ENCODE measurements at regions not wholly inside any gene's neighbourhood (a gene's known extent, or its start where the extent isn't known, plus 50 kb on each side); places are given as distances from the start of the nearest gene placed in this dataset.

DNA sequence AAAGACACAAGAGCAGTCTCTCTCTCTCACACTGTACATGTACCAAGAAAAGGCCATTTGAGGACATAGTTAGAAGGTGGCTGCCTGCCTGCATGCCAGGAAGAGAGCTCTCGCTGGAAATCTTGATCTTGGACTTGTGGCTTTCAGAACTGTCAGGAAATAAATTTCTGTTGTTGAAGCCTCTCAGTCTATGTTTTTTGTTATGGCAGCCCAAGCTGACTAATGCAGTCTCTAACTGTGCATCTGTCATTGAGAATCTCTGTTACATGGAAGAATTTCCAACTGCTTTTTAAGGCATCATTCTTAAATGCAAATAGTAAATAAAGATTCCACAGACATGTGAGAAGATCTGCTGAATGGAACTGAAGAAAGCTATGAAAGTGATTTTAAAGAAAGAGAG, 198.3 kb downstream of the PCDH10 start:
- no peak for DNase-seq
- H3K27me3 ChIP-seq, result no peaks in the 10 kb centered on the region
- intact Hi-C loops (cut with DNase I), result loop anchor here in 1 of 4 donors (10.0 kb wide), 1 partner anchor 1537 kb away; no protein-coding TSS in a partner anchor
- H3K9me3 ChIP-seq, result no peaks in the 10 kb centered on the region
- no peaks in the 10 kb centered on the region for H3K4me1 ChIP-seq (ENCODE audit: insufficient read depth)
- 69 to 82% (median 71%) methylated on average over 1 of the region's 1 CpG for WGBS, 3 donors
- no peak overlapping the region for H3K4me3 ChIP-seq
- TF ChIP-seq, protein P1, sequence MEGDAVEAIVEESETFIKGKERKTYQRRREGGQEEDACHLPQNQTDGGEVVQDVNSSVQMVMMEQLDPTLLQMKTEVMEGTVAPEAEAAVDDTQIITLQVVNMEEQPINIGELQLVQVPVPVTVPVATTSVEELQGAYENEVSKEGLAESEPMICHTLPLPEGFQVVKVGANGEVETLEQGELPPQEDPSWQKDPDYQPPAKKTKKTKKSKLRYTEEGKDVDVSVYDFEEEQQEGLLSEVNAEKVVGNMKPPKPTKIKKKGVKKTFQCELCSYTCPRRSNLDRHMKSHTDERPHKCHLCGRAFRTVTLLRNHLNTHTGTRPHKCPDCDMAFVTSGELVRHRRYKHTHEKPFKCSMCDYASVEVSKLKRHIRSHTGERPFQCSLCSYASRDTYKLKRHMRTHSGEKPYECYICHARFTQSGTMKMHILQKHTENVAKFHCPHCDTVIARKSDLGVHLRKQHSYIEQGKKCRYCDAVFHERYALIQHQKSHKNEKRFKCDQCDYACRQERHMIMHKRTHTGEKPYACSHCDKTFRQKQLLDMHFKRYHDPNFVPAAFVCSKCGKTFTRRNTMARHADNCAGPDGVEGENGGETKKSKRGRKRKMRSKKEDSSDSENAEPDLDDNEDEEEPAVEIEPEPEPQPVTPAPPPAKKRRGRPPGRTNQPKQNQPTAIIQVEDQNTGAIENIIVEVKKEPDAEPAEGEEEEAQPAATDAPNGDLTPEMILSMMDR (IDR thresholded peaks at IDR 0.05), result no peak
- no peak for TF ChIP-seq POLR2A (IDR thresholded peaks at IDR 0.05)
- no peak for TF ChIP-seq EP300 (IDR thresholded peaks at IDR 0.05)
- no peak overlapping the region for H3K27ac ChIP-seq
- no peaks in the 10 kb centered on the region for H3K36me3 ChIP-seq

DNA sequence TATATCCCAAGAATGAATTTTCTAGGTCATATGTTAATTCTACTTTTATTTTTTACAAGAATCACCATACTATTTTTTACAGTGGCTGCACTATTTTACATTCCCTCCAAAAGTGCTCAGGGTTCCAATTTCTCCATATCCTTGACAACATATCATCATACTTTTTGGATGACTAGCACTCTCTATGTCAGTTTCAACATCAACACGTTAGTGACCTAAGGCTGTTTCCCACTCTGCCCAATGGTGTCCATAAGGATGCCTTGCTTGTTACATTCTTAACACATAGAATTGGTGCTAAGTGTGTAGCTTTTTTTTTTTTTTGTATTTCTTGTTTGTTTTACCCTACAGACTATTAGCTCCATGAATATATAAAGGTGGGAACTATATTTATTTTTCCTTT, 175.4 kb downstream of the PCDH10 start:
- TF ChIP-seq EP300 (IDR thresholded peaks at IDR 0.05) (no peak), POLR2A (IDR thresholded peaks at IDR 0.05) (no peak)
- TF ChIP-seq, protein P1 (IDR thresholded peaks at IDR 0.05), result no peak
- H3K27ac ChIP-seq, result no peak overlapping the region
- DNase-seq, result no peak
- H3K4me3 ChIP-seq, result no peak overlapping the region
- intact Hi-C loops (cut with DNase I), result no loop called here
- H3K4me1 ChIP-seq (ENCODE audit: insufficient read depth), result no peaks in the 10 kb centered on the region
- no peaks in the 10 kb centered on the region for H3K27me3 ChIP-seq
- H3K36me3 ChIP-seq, result no peaks in the 10 kb centered on the region
- WGBS, 3 donors, result 79 to 95% (median 88%) methylated on average over 1 of the region's 1 CpG
- no peaks in the 10 kb centered on the region for H3K9me3 ChIP-seq

DNA sequence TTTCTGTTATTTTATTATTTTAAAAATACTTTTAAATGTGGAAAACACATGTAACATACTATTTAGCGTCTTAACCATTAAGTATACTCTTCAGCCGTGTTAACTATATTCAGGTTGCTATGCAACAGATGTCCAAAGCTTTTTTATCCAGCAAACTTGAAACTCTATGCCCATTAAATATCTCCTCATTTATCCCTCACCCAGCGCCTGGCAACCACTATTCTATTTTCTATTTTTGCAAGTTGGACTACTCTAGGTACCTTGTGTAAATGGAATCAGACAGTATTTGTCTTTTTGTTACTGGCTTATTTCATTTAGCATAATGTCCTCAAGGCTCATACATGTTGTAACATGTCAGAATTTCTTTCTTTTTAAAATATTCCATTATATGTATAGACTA, 174.6 kb downstream of the PCDH10 start:
- Histone ChIP-seq H3K4me1 (ENCODE audit: insufficient read depth) (no peaks in the 10 kb centered on the region), H3K9me3 (no peaks in the 10 kb centered on the region), H3K36me3 (no peaks in the 10 kb centered on the region), H3K27me3 (no peaks in the 10 kb centered on the region), H3K4me3 (no peak overlapping the region), H3K27ac (no peak overlapping the region)
- TF ChIP-seq, protein P1 (IDR thresholded peaks at IDR 0.05), result no peak
- intact Hi-C loops (cut with DNase I), result no loop called here
- WGBS, 3 donors, result 92 to 95% (median 93%) methylated on average over 3 of the region's 3 CpGs
- no peak for DNase-seq

DNA sequence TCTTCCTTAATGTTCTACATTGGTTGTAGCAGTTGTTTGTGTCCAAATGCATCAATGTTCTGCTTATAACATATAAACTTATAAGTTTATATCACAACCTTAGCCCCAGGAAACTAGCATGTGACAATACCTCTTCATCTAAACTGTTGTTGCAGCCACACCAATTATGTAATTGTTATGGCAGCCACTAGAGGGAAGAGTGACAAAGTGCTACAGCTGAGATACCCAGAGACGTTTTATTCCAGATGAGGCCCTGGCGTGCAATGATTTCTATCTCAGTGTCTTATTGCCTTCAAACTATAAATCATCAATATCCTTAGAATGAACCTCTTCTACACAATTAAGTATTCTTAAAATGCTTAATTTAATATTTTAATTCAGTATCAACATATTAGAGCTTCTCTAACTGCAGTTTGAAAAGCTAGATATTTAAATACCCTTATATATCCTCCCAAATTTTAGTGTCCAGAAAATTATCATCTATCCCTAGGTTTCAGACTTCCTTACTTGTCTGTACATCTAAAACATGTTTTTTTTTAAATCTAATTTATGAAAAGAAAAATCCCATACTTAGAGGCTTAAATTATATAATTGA, 171.6 kb downstream of the PCDH10 start:
- intact Hi-C loops (cut with DNase I), result no loop called here
- 16 to 23% (median 20%) methylated on average over 2 of the region's 2 CpGs for WGBS, 3 donors
- H3K27ac ChIP-seq, result no peak overlapping the region
- no peaks in the 10 kb centered on the region for H3K9me3 ChIP-seq
- H3K4me3 ChIP-seq, result no peak overlapping the region
- H3K4me1 ChIP-seq (ENCODE audit: insufficient read depth), result no peaks in the 10 kb centered on the region
- no peak for DNase-seq
- no peaks in the 10 kb centered on the region for H3K36me3 ChIP-seq
- no peaks in the 10 kb centered on the region for H3K27me3 ChIP-seq
- no peak for TF ChIP-seq POLR2A (IDR thresholded peaks at IDR 0.05)

DNA sequence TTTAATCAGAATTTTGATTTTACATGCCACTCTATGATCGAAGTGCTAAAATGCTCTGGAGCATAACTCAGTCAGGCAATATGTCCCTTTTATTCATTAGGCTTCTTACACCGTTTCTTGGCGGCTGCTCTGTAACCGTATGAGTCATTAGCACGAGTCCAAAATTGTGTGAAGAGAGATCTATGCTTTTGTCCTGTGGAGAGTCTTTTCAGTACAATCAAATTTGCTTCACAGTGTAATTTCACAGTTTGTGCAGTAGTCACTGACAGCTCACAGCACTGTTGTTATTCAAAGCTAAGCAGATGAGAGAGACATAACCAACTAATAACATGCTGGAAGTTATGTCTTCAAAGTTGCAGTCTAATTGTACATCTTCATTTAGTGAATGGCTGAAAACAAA, 167.8 kb downstream of the PCDH10 start:
- no peaks in the 10 kb centered on the region for H3K9me3 ChIP-seq
- H3K4me3 ChIP-seq, result no peak overlapping the region
- no peaks in the 10 kb centered on the region for H3K36me3 ChIP-seq
- TF ChIP-seq EP300 (IDR thresholded peaks at IDR 0.05) (no peak), POLR2A (IDR thresholded peaks at IDR 0.05) (no peak)
- TF ChIP-seq, protein P1 (IDR thresholded peaks at IDR 0.05), result no peak
- no peak for DNase-seq
- no peaks in the 10 kb centered on the region for H3K27me3 ChIP-seq
- no peak overlapping the region for H3K27ac ChIP-seq
- H3K4me1 ChIP-seq (ENCODE audit: insufficient read depth), result no peaks in the 10 kb centered on the region
- 59 to 60% (median 60%) methylated on average over 5 of the region's 5 CpGs for WGBS, 3 donors
- intact Hi-C loops (cut with DNase I), result no loop called here

All from ovary (tissue), 7 donors.